ENCODE measurements at regions not wholly inside any gene's neighbourhood (a gene's known extent, or its start where the extent isn't known, plus 50 kb on each side); places are given as distances from the start of the nearest gene placed in this dataset.
A peak's percentile ranks its signal among the peaks of the same experiment; 100 is the strongest.
"Not testable (repeated sequence)": the region's sequence is repeated elsewhere in the genome, so short reads cannot be mapped to it uniquely, and the experiment has no call there.

- no peak for DNase-seq (ENCODE audit: low read depth)
These were observed 112.8 kb downstream of the LUZP4 start for GRCh38 chrX:115402299-115402698.

GRCh38 chrX:115408771-115409400 is 119.4 kb downstream of the LUZP4 start:
- DNase-seq (ENCODE audit: low read depth) = peak; percentile 7

GRCh38 chrX:115409551-115409950 is 120.0 kb downstream of the LUZP4 start:
- no peak for DNase-seq (ENCODE audit: low read depth)

- peak; percentile 70 for DNase-seq (ENCODE audit: low read depth)
These were observed 121.4 kb downstream of the LUZP4 start for GRCh38 chrX:115410731-115411428.

- DNase-seq (ENCODE audit: low read depth) = peak; percentile 21
These were observed 123.8 kb downstream of the LUZP4 start for GRCh38 chrX:115413246-115413878.

- DNase-seq (ENCODE audit: low read depth) = no peak
These were observed 129.6 kb downstream of the LUZP4 start for GRCh38 chrX:115419069-115419468.

GRCh38 chrX:115423086-115423485 is 133.6 kb downstream of the LUZP4 start:
- DNase-seq (ENCODE audit: low read depth) = no peak

- no peak for DNase-seq (ENCODE audit: low read depth)
These were observed 135.6 kb upstream of the PLS3 start for GRCh38 chrX:115425359-115425758.

GRCh38 chrX:115427861-115428410 is 133.0 kb upstream of the PLS3 start:
- DNase-seq (ENCODE audit: low read depth) = no peak

GRCh38 chrX:115434834-115435233 is 126.1 kb upstream of the PLS3 start:
- not testable (repeated sequence) for DNase-seq (ENCODE audit: low read depth)

GRCh38 chrX:115437841-115438595 is 123.0 kb upstream of the PLS3 start:
- no peak for DNase-seq (ENCODE audit: low read depth)

GRCh38 chrX:115448146-115448545 is 112.8 kb upstream of the PLS3 start:
- no peak for DNase-seq (ENCODE audit: low read depth)

GRCh38 chrX:115449742-115450141 is 111.2 kb upstream of the PLS3 start:
- DNase-seq (ENCODE audit: low read depth) = peak; percentile 77

GRCh38 chrX:115452251-115452650 is 108.7 kb upstream of the PLS3 start:
- DNase-seq (ENCODE audit: low read depth) = peak; percentile 56

GRCh38 chrX:115459883-115460880 is 100.8 kb upstream of the PLS3 start:
- DNase-seq (ENCODE audit: low read depth) = peak; percentile 22

GRCh38 chrX:115462406-115462805 is 98.6 kb upstream of the PLS3 start:
- no peak for DNase-seq (ENCODE audit: low read depth)

GRCh38 chrX:115467961-115468360 is 93.0 kb upstream of the PLS3 start:
- DNase-seq (ENCODE audit: low read depth) = no peak

GRCh38 chrX:115472131-115472530 is 88.8 kb upstream of the PLS3 start:
- no peak for DNase-seq (ENCODE audit: low read depth)

GRCh38 chrX:115486510-115486909 is 74.5 kb upstream of the PLS3 start:
- no peak for DNase-seq (ENCODE audit: low read depth)

GRCh38 chrX:115487608-115488007 is 73.4 kb upstream of the PLS3 start:
- no peak for DNase-seq (ENCODE audit: low read depth)

GRCh38 chrX:115490814-115491213 is 70.2 kb upstream of the PLS3 start:
- no peak for DNase-seq (ENCODE audit: low read depth)

Data from M059J (cell line).